ENCODE measurements at regions not wholly inside any gene's neighbourhood (a gene's known extent, or its start where the extent isn't known, plus 50 kb on each side); places are given as distances from the start of the nearest gene placed in this dataset.
A peak's percentile ranks its signal among the peaks of the same experiment; 100 is the strongest.

DNA sequence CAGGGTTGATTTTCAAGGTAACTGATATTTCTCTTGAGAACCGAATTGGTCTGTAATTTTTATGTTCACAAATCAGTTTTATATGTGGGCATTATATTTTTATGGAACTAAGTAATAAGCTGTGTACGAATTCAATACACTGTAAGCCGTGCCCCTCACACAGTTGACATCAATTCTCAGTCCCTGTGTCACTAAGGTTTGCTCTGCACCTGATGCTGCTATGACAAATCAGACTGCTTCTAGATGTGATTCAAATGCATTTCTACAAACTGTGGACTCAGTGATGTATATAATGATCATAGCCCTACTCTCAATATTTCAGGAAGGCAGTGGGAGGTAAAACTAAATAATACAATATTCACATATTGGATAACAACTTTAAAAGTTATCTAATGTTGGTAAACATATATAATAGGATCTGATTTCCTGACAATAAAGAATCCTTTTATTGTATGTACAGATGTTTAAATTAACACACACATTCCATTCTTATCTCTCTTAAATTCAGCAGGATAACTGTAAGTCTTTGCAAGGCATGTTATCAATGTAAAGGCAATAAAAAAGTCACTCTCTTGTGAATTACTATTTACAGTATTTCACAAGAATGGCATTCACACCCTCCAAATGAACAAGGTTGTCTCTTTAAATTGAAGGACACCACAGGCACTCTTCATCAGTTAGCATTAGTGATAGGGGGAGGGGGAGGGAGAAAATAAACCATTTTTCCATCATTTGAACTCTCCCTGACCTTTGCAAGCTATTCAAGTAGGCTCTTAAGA, 87.2 kb upstream of the SOX5 start:
- 16% methylated on average over 3 of the region's 3 CpGs for WGBS (ENCODE audit: low lambda C conversion rate)
- CTCF ChIA-PET (ENCODE audit: low intra/inter-chr PET ratio, low total read pairs): no interaction called here
- intact Hi-C loops (cut with micrococcal nuclease; ENCODE audit: unreplicated experiment) (no loop called here), in situ Hi-C loops (cut with HindIII; ENCODE audit: extremely low pct_ligation_motif_present, low pct_unique_long_range_greater_than_20kb) (no loop called here)
- peak overlapping the region; percentile 62 to 67 (median 65) for H3K4me3 ChIP-seq (replicated peaks in 1 of 3; ENCODE audit: insufficient read depth in 1 of 3, low read depth in 2 of 3, low read length in 3 of 3)
- no peaks in the 10 kb centered on the region for H3K36me3 ChIP-seq (replicated peaks in 1 of 2; ENCODE audit: control insufficient read depth in 1 of 2, insufficient read depth in 2 of 2, low read length in 2 of 2)
- ATAC-seq (no peak), DNase-seq (ENCODE audit: low spot score) (no peak), FAIRE-seq (peak; percentile 67)
- no peaks in the 10 kb centered on the region for H4K20me1 ChIP-seq (ENCODE audit: insufficient read depth, low read length)
- H3K9me3 ChIP-seq (ENCODE audit: low read length): no peaks in the 10 kb centered on the region
- no peak overlapping the region for H2AFZ ChIP-seq (ENCODE audit: low read length)
- POLR2A ChIA-PET: interaction anchor here (1.1 to 2.4 kb wide), 2 partner anchors 9 to 33 kb away, joined by 3 to 7 read pairs; no protein-coding TSS in a partner anchor
- peak overlapping the region; percentile 94 for H3K27ac ChIP-seq (ENCODE audit: extremely low read length, insufficient read depth, low read length)
- peak overlapping the region; percentile 84 for H3K4me2 ChIP-seq (ENCODE audit: low read depth, low read length)
- no peaks in the 10 kb centered on the region for H3K27me3 ChIP-seq (ENCODE audit: control insufficient read depth in 1 of 2, insufficient read depth in 2 of 2, low read length in 2 of 2)
- H3K79me2 ChIP-seq (ENCODE audit: insufficient read depth, low read length): peaks cover 63% of the 10 kb centered on the region
- H3K9ac ChIP-seq (ENCODE audit: insufficient read depth, low read depth, low read length): peak overlapping the region; percentile 73
- no TSS peak for BruUV-seq (replicated peaks)
- H3K4me1 ChIP-seq (ENCODE audit: insufficient read depth, low read length): peaks cover 92% of the 10 kb centered on the region
- TF ChIP-seq ZNF20 (CRISPR knock-in tag; IDR thresholded peaks at IDR 0.05) (no peak), ELF1 (CRISPR knock-in tag; IDR thresholded peaks at IDR 0.05) (no peak), ZNF12 (CRISPR knock-in tag; IDR thresholded peaks at IDR 0.05) (peak; percentile 99), TOPORS (CRISPR knock-in tag; IDR thresholded peaks at IDR 0.05) (no peak), PAX8 (CRISPR knock-in tag; IDR thresholded peaks at IDR 0.05; ENCODE audit: borderline replicate concordance) (no peak), SRSF9 (IDR thresholded peaks at IDR 0.05; ENCODE audit: borderline replicate concordance, insufficient read depth, low read depth, low read length, poor library complexity, severe bottlenecking) (no peak), SAFB2 (CRISPR knock-in tag; IDR thresholded peaks at IDR 0.05; ENCODE audit: borderline replicate concordance, low read depth) (no peak), ELF3 (CRISPR knock-in tag; IDR thresholded peaks at IDR 0.05) (no peak), ZNF337 (CRISPR knock-in tag; IDR thresholded peaks at IDR 0.05; ENCODE audit: borderline replicate concordance, low read depth) (no peak), SYNCRIP (IDR thresholded peaks at IDR 0.05; ENCODE audit: insufficient read depth, low read depth, low read length) (no peak), ZNF17 (CRISPR knock-in tag; IDR thresholded peaks at IDR 0.05) (no peak), ARID3A (IDR thresholded peaks at IDR 0.05; ENCODE audit: low read depth, low read length) (peak; percentile 9; the same call in 1 of the 2 replicates), ZNF773 (CRISPR knock-in tag; IDR thresholded peaks at IDR 0.05; ENCODE audit: borderline replicate concordance) (no peak), AGO2 (optimal IDR thresholded peaks at IDR 0.05; ENCODE audit: low read depth, low read length) (no peak), ASH2L (IDR thresholded peaks at IDR 0.05; ENCODE audit: insufficient read length, low read depth, low read length) (no peak)
- TF ChIP-seq, protein P1, sequence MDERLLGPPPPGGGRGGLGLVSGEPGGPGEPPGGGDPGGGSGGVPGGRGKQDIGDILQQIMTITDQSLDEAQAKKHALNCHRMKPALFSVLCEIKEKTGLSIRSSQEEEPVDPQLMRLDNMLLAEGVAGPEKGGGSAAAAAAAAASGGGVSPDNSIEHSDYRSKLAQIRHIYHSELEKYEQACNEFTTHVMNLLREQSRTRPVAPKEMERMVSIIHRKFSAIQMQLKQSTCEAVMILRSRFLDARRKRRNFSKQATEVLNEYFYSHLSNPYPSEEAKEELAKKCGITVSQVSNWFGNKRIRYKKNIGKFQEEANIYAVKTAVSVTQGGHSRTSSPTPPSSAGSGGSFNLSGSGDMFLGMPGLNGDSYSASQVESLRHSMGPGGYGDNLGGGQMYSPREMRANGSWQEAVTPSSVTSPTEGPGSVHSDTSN (CRISPR knock-in tag; IDR thresholded peaks at IDR 0.05): no peak
- TF ChIP-seq, protein P2, sequence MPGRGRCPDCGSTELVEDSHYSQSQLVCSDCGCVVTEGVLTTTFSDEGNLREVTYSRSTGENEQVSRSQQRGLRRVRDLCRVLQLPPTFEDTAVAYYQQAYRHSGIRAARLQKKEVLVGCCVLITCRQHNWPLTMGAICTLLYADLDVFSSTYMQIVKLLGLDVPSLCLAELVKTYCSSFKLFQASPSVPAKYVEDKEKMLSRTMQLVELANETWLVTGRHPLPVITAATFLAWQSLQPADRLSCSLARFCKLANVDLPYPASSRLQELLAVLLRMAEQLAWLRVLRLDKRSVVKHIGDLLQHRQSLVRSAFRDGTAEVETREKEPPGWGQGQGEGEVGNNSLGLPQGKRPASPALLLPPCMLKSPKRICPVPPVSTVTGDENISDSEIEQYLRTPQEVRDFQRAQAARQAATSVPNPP (CRISPR knock-in tag; IDR thresholded peaks at IDR 0.05): no peak
- TF ChIP-seq, protein P3, sequence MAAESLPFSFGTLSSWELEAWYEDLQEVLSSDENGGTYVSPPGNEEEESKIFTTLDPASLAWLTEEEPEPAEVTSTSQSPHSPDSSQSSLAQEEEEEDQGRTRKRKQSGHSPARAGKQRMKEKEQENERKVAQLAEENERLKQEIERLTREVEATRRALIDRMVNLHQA (CRISPR knock-in tag; IDR thresholded peaks at IDR 0.05): no peak
- TF ChIP-seq, protein P4, sequence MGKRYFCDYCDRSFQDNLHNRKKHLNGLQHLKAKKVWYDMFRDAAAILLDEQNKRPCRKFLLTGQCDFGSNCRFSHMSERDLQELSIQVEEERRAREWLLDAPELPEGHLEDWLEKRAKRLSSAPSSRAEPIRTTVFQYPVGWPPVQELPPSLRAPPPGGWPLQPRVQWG (CRISPR knock-in tag; IDR thresholded peaks at IDR 0.05; ENCODE audit: borderline replicate concordance, low read depth): no peak

All from HepG2 (cell line).